ENCODE measurements at regions not wholly inside any gene's neighbourhood (a gene's known extent, or its start where the extent isn't known, plus 50 kb on each side); places are given as distances from the start of the nearest gene placed in this dataset.

GRCh38 chr1:113275083-113275482 is 115.2 kb upstream of the MAGI3 start:
- H4K12ac ChIP-seq (ENCODE audit: low read depth, low read length), result no peak overlapping the region
- no peak overlapping the region for H4K91ac ChIP-seq (ENCODE audit: low read depth, low read length)
- H3K4me2 ChIP-seq (ENCODE audit: low read length), result no peak overlapping the region
- H3K27ac ChIP-seq (ENCODE audit: low read depth, low read length), result no peak overlapping the region
- H3K9me3 ChIP-seq (ENCODE audit: insufficient read depth, low read depth, low read length), result no peaks in the 10 kb centered on the region
- H3K4me1 ChIP-seq (ENCODE audit: control insufficient read depth in 1 of 2, insufficient read depth in 2 of 2, low read length in 2 of 2), result peaks cover 0 to 9% of the 10 kb centered on the region in 2 experiments
- no CpG with 5 or more reads among the region's 1 CpG for WGBS (ENCODE audit: extremely low coverage, insufficient coverage, insufficient read length)
- H2BK120ac ChIP-seq (ENCODE audit: insufficient read depth, low read length, poor library complexity), result no peak overlapping the region
- H3K79me2 ChIP-seq (ENCODE audit: control insufficient read depth, insufficient read depth, low read length, poor library complexity), result no peaks in the 10 kb centered on the region
- no peak overlapping the region for H2BK5ac ChIP-seq (ENCODE audit: low read depth, low read length, poor library complexity)
- H3K79me1 ChIP-seq (ENCODE audit: low read length), result no peaks in the 10 kb centered on the region
- DNase-seq, result no peak
- no peak overlapping the region for H3K18ac ChIP-seq (ENCODE audit: low read length)
- H3K9ac ChIP-seq (ENCODE audit: low read length), result no peak overlapping the region
- no peak overlapping the region for H3K4ac ChIP-seq (ENCODE audit: low read depth, low read length)
- H3K23ac ChIP-seq (ENCODE audit: low read length), result no peak overlapping the region
- no peak overlapping the region for H3K4me3 ChIP-seq (ENCODE audit: low read depth, low read length)
- no peak overlapping the region for H2BK12ac ChIP-seq (ENCODE audit: low read length)
- no peak overlapping the region for H2AFZ ChIP-seq (ENCODE audit: insufficient read depth, low read length, poor library complexity)
- H4K8ac ChIP-seq (ENCODE audit: low read depth, low read length), result no peak overlapping the region
- H3K14ac ChIP-seq (ENCODE audit: low read length), result no peak overlapping the region
- H3K36me3 ChIP-seq (ENCODE audit: control insufficient read depth in 1 of 2, insufficient read depth in 2 of 2, low read length in 2 of 2), result no peaks in the 10 kb centered on the region
- no peaks in the 10 kb centered on the region for H3K27me3 ChIP-seq (ENCODE audit: insufficient read depth, low read length)
- H2AK5ac ChIP-seq (ENCODE audit: low read length), result no peak overlapping the region

- Histone ChIP-seq H3K27me3 (ENCODE audit: insufficient read depth, low read length) (no peaks in the 10 kb centered on the region), H2AK5ac (ENCODE audit: low read length) (no peak overlapping the region), H3K4ac (ENCODE audit: low read depth, low read length) (no peak overlapping the region), H4K8ac (ENCODE audit: low read depth, low read length) (no peak overlapping the region), H3K4me2 (ENCODE audit: low read length) (no peak overlapping the region), H3K18ac (ENCODE audit: low read length) (no peak overlapping the region), H3K23ac (ENCODE audit: low read length) (no peak overlapping the region), H3K79me2 (ENCODE audit: control insufficient read depth, insufficient read depth, low read length, poor library complexity) (no peaks in the 10 kb centered on the region), H3K9me3 (ENCODE audit: insufficient read depth, low read depth, low read length) (no peaks in the 10 kb centered on the region), H4K91ac (ENCODE audit: low read depth, low read length) (no peak overlapping the region), H4K12ac (ENCODE audit: low read depth, low read length) (no peak overlapping the region), H2BK12ac (ENCODE audit: low read length) (no peak overlapping the region), H3K27ac (ENCODE audit: low read depth, low read length) (no peak overlapping the region), H2BK5ac (ENCODE audit: low read depth, low read length, poor library complexity) (no peak overlapping the region), H3K4me3 (ENCODE audit: low read depth, low read length) (no peak overlapping the region), H3K79me1 (ENCODE audit: low read length) (no peaks in the 10 kb centered on the region), H2AFZ (ENCODE audit: insufficient read depth, low read length, poor library complexity) (no peak overlapping the region), H3K9ac (ENCODE audit: low read length) (no peak overlapping the region), H3K14ac (ENCODE audit: low read length) (no peak overlapping the region), H3K4me1 (ENCODE audit: control insufficient read depth in 1 of 2, insufficient read depth in 2 of 2, low read length in 2 of 2) (peaks cover 0 to 9% of the 10 kb centered on the region in 2 experiments), H2BK120ac (ENCODE audit: insufficient read depth, low read length, poor library complexity) (no peak overlapping the region), H3K36me3 (ENCODE audit: control insufficient read depth in 1 of 2, insufficient read depth in 2 of 2, low read length in 2 of 2) (no peaks in the 10 kb centered on the region)
- peak in 1 of 2 donors; percentile 3 for DNase-seq
- no CpG with 5 or more reads among the region's 2 CpGs for WGBS (ENCODE audit: extremely low coverage, insufficient coverage, insufficient read length)
Measured at GRCh38 chr1:113275691-113276090, 114.6 kb upstream of the MAGI3 start.

- Histone ChIP-seq H3K79me1 (ENCODE audit: low read length) (no peaks in the 10 kb centered on the region), H3K9me3 (ENCODE audit: insufficient read depth, low read depth, low read length) (no peaks in the 10 kb centered on the region), H2BK12ac (ENCODE audit: low read length) (no peak overlapping the region), H2AK5ac (ENCODE audit: low read length) (no peak overlapping the region), H3K27me3 (ENCODE audit: insufficient read depth, low read length) (no peaks in the 10 kb centered on the region), H3K4ac (ENCODE audit: low read depth, low read length) (no peak overlapping the region), H2BK120ac (ENCODE audit: insufficient read depth, low read length, poor library complexity) (no peak overlapping the region), H3K36me3 (ENCODE audit: control insufficient read depth in 1 of 2, insufficient read depth in 2 of 2, low read length in 2 of 2) (no peaks in the 10 kb centered on the region), H3K4me3 (ENCODE audit: low read depth, low read length) (no peak overlapping the region), H3K4me1 (ENCODE audit: control insufficient read depth in 1 of 2, insufficient read depth in 2 of 2, low read length in 2 of 2) (peaks cover 0 to 9% of the 10 kb centered on the region in 2 experiments), H3K18ac (ENCODE audit: low read length) (no peak overlapping the region), H4K12ac (ENCODE audit: low read depth, low read length) (no peak overlapping the region), H3K23ac (ENCODE audit: low read length) (no peak overlapping the region), H3K4me2 (ENCODE audit: low read length) (no peak overlapping the region), H3K9ac (ENCODE audit: low read length) (no peak overlapping the region), H3K27ac (ENCODE audit: low read depth, low read length) (no peak overlapping the region), H3K79me2 (ENCODE audit: control insufficient read depth, insufficient read depth, low read length, poor library complexity) (no peaks in the 10 kb centered on the region), H4K91ac (ENCODE audit: low read depth, low read length) (no peak overlapping the region), H2BK5ac (ENCODE audit: low read depth, low read length, poor library complexity) (no peak overlapping the region), H3K14ac (ENCODE audit: low read length) (no peak overlapping the region), H4K8ac (ENCODE audit: low read depth, low read length) (no peak overlapping the region), H2AFZ (ENCODE audit: insufficient read depth, low read length, poor library complexity) (no peak overlapping the region)
- no peak for DNase-seq
- WGBS (ENCODE audit: extremely low coverage, insufficient coverage, insufficient read length), result no CpG with 5 or more reads among the region's 4 CpGs
Measured at GRCh38 chr1:113276507-113276906, 113.8 kb upstream of the MAGI3 start.

- Histone ChIP-seq H4K91ac (ENCODE audit: low read depth, low read length) (no peak overlapping the region), H3K4me3 (ENCODE audit: low read depth, low read length) (no peak overlapping the region), H4K12ac (ENCODE audit: low read depth, low read length) (no peak overlapping the region), H3K9ac (ENCODE audit: low read length) (no peak overlapping the region), H2BK5ac (ENCODE audit: low read depth, low read length, poor library complexity) (no peak overlapping the region), H3K79me1 (ENCODE audit: low read length) (no peaks in the 10 kb centered on the region), H4K8ac (ENCODE audit: low read depth, low read length) (no peak overlapping the region), H3K9me3 (ENCODE audit: insufficient read depth, low read depth, low read length) (no peaks in the 10 kb centered on the region), H3K36me3 (ENCODE audit: control insufficient read depth in 1 of 2, insufficient read depth in 2 of 2, low read length in 2 of 2) (no peaks in the 10 kb centered on the region), H3K18ac (ENCODE audit: low read length) (no peak overlapping the region), H3K4me1 (ENCODE audit: control insufficient read depth in 1 of 2, insufficient read depth in 2 of 2, low read length in 2 of 2) (peaks cover 0 to 9% of the 10 kb centered on the region in 2 experiments), H2AFZ (ENCODE audit: insufficient read depth, low read length, poor library complexity) (no peak overlapping the region), H3K27me3 (ENCODE audit: insufficient read depth, low read length) (no peaks in the 10 kb centered on the region), H3K4me2 (ENCODE audit: low read length) (no peak overlapping the region), H2AK5ac (ENCODE audit: low read length) (no peak overlapping the region), H2BK120ac (ENCODE audit: insufficient read depth, low read length, poor library complexity) (no peak overlapping the region), H3K27ac (ENCODE audit: low read depth, low read length) (no peak overlapping the region), H3K79me2 (ENCODE audit: control insufficient read depth, insufficient read depth, low read length, poor library complexity) (no peaks in the 10 kb centered on the region), H3K23ac (ENCODE audit: low read length) (no peak overlapping the region), H3K14ac (ENCODE audit: low read length) (no peak overlapping the region), H3K4ac (ENCODE audit: low read depth, low read length) (no peak overlapping the region), H2BK12ac (ENCODE audit: low read length) (no peak overlapping the region)
- no CpG with 5 or more reads among the region's 1 CpG for WGBS (ENCODE audit: extremely low coverage, insufficient coverage, insufficient read length)
- DNase-seq, result no peak
Measured at GRCh38 chr1:113278371-113278770, 111.9 kb upstream of the MAGI3 start.

Data from trophoblast cell (in vitro differentiated cells and primary cell).